ENCODE measurements at regions not wholly inside any gene's neighbourhood (a gene's known extent, or its start where the extent isn't known, plus 50 kb on each side); places are given as distances from the start of the nearest gene placed in this dataset.

GRCh38 chr14:22434030-22434429 lies 155.0 kb downstream of the DAD1 start:
- no peak for TF ChIP-seq POLR2A (IDR thresholded peaks at IDR 0.05)
- no peak for TF ChIP-seq POLR2AphosphoS5 (IDR thresholded peaks at IDR 0.05)
- no peak for TF ChIP-seq CTCF (IDR thresholded peaks at IDR 0.05)
